Karpas-422 (cell line): ENCODE measurements at regions not wholly inside any gene's neighbourhood (a gene's known extent, or its start where the extent isn't known, plus 50 kb on each side); places are given as distances from the start of the nearest gene placed in this dataset.

Experiments
- DNase-seq: peaks from one replicate; pipeline ENCODE4 v3.0.0-alpha.2; 2015
- H2AFZ ChIP-seq: fragments of 200-600 bp; sonication (generic); 2 replicates; pipeline ENCODE4 v1.6.1; 2014; ENCODE audit warnings: antibody characterized with exemption, low read length, mixed read lengths
- H3K27ac ChIP-seq: fragments of 200-600 bp; sonication (generic); 2 replicates; pipeline ENCODE4 v1.5.1; 2014; ENCODE audit warnings: mild to moderate bottlenecking, low read length, moderate library complexity
- H3K27me3 ChIP-seq: fragments of 200-600 bp; sonication (generic); 2 replicates; pipeline ENCODE4 v1.6.1; 2014; ENCODE audit warnings: low read length, mixed read lengths
- H3K36me3 ChIP-seq: fragments of 200-600 bp; sonication (generic); 2 replicates; pipeline ENCODE4 v1.6.1; 2014; ENCODE audit warnings: low read length, mixed read lengths; ENCODE audit not compliant: insufficient read depth
- H3K4me1 ChIP-seq: fragments of 200-600 bp; sonication (generic); 2 replicates; pipeline ENCODE4 v1.6.1; 2014; ENCODE audit warnings: mild to moderate bottlenecking, low read length, mixed read lengths
- H3K4me2 ChIP-seq: fragments of 200-600 bp; sonication (generic); 2 replicates; pipeline ENCODE4 v1.6.1; 2014; ENCODE audit warnings: low read length, low read depth, mild to moderate bottlenecking; ENCODE audit not compliant: poor library complexity, severe bottlenecking
- H3K4me3 ChIP-seq: fragments of 200-600 bp; sonication (generic); 2 replicates; pipeline ENCODE4 v1.5.1; 2014; ENCODE audit warnings: mild to moderate bottlenecking, antibody characterized with exemption, low read length, mixed read lengths
- H3K79me2 ChIP-seq: fragments of 200-600 bp; sonication (generic); 2 replicates; pipeline ENCODE4 v1.6.1; 2014; ENCODE audit warnings: mild to moderate bottlenecking, low read length, mixed read lengths
- H3K9ac ChIP-seq: fragments of 200-600 bp; sonication (generic); 2 replicates; pipeline ENCODE4 v1.6.0; 2014; ENCODE audit warnings: low read length
- H3K9me2 ChIP-seq: fragments of 200-600 bp; sonication (generic), shearing (Covaris generic); replicated peaks from 2 replicates; pipeline ENCODE4 v1.6.0; 2014; ENCODE audit warnings: mild to moderate bottlenecking, low read length, moderate library complexity; ENCODE audit not compliant: insufficient read depth
- H3K9me3 ChIP-seq: fragments of 300-700, 200-600 bp; sonication (generic); 2 replicates; pipeline ENCODE4 v1.6.1; 2014; ENCODE audit warnings: low read length, mixed read lengths
- H4K20me1 ChIP-seq: fragments of 200-600 bp; sonication (generic); 2 replicates; pipeline ENCODE4 v1.6.1; 2014; ENCODE audit warnings: mild to moderate bottlenecking, antibody characterized with exemption, low read length, low read depth; ENCODE audit not compliant: insufficient read depth

DNA sequence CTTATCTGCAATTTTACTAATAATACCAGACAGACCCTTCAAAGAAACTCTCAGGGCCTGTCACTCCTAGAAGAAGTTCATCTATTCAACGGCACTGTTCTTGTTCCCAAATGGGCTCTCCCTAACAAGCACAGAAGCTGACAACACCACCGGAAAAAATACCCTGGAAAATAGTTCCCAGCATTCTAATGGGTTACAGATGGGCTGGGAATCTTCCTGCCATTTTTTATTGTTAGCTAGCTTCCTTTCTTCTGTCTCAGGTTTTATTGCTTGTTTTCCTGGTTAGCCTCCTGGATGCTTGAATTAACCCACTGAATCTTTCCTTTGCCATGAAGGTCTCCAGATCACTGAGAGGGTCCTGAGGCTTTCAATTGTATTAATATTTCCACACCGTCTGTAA is 689.8 kb upstream of the NRP1 start:
- Histone ChIP-seq H2AFZ (no peak overlapping the region), H3K9ac (no peak overlapping the region), H3K9me3 (peaks cover 23% of the 10 kb centered on the region), H3K9me2 (no peaks in the 10 kb centered on the region), H3K4me3 (no peak overlapping the region), H3K36me3 (no peaks in the 10 kb centered on the region), H3K27me3 (no peaks in the 10 kb centered on the region), H3K4me2 (no peak overlapping the region), H4K20me1 (no peaks in the 10 kb centered on the region), H3K27ac (no peak overlapping the region), H3K79me2 (no peaks in the 10 kb centered on the region), H3K4me1 (no peaks in the 10 kb centered on the region)
- no peak for DNase-seq

DNA sequence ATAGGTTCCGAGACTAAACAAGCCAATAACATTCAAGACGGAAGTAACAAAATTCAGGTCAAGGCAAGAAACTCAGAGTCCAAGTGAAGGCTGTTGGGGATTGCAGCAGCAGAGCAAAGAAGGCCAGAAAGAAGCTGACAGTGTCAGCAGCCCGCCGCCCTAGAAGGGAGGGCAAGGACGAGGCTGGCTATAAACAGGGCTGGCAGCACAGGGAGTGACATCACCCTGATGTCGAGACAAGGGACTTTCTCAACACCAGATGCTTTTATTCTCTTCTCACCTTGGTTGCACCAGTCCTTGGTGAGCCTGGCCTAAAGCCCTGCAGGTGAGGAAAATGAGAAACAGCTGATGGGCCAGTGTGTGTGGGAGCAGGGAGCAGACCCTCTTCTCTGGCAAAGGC is 687.7 kb upstream of the NRP1 start:
- Histone ChIP-seq H2AFZ (no peak overlapping the region), H3K79me2 (no peaks in the 10 kb centered on the region), H3K9me3 (peaks cover 10% of the 10 kb centered on the region), H3K4me3 (no peak overlapping the region), H3K27ac (no peak overlapping the region), H3K36me3 (no peaks in the 10 kb centered on the region), H3K27me3 (no peaks in the 10 kb centered on the region), H3K9ac (no peak overlapping the region), H3K4me2 (no peak overlapping the region), H3K4me1 (no peaks in the 10 kb centered on the region), H3K9me2 (no peaks in the 10 kb centered on the region), H4K20me1 (no peaks in the 10 kb centered on the region)
- no peak for DNase-seq

GRCh38 chr10:34018784-34019183 is 684.3 kb upstream of the NRP1 start:
- H3K4me1 ChIP-seq: no peaks in the 10 kb centered on the region
- H3K27ac ChIP-seq: no peak overlapping the region
- DNase-seq: no peak

DNA sequence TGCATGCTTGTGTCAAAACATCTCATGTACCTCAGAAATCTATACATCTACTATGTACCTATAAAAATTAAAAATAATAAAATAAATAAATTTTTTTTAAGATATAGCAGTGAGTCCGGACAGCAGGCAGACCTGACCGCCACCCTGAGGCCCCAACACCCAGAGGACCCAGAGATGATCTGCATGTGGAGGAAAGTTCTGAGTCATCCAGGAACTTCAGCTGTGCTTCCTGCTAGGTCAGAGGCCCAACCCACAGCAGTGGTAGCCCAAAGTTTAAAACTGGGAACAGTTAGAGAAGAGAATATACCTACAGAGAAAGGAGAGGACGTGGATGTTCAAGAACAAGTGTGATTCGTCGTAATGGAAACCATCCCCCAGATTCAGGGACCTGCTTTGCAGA is 683.7 kb upstream of the NRP1 start:
- H3K4me3 ChIP-seq: no peak overlapping the region
- no peaks in the 10 kb centered on the region for H3K79me2 ChIP-seq
- no peaks in the 10 kb centered on the region for H3K4me1 ChIP-seq
- H3K27ac ChIP-seq: no peak overlapping the region
- no peak overlapping the region for H2AFZ ChIP-seq
- no peaks in the 10 kb centered on the region for H3K27me3 ChIP-seq
- H3K9ac ChIP-seq: no peak overlapping the region
- no peak for DNase-seq
- no peaks in the 10 kb centered on the region; the same call in 1 of the 2 replicates for H3K9me3 ChIP-seq
- no peaks in the 10 kb centered on the region for H4K20me1 ChIP-seq
- no peak overlapping the region for H3K4me2 ChIP-seq
- H3K9me2 ChIP-seq: no peaks in the 10 kb centered on the region
- H3K36me3 ChIP-seq: no peaks in the 10 kb centered on the region

More at GRCh38 chr10:34018784-34019183, 684.3 kb upstream of the NRP1 start:
- Histone ChIP-seq H3K79me2 (no peaks in the 10 kb centered on the region), H3K4me2 (no peak overlapping the region), H2AFZ (no peak overlapping the region), H3K9me2 (no peaks in the 10 kb centered on the region), H4K20me1 (no peaks in the 10 kb centered on the region), H3K9me3 (no peaks in the 10 kb centered on the region; the same call in 1 of the 2 replicates), H3K27me3 (no peaks in the 10 kb centered on the region), H3K9ac (no peak overlapping the region), H3K36me3 (no peaks in the 10 kb centered on the region), H3K4me3 (no peak overlapping the region)

GRCh38 chr10:34017281-34017680 is 682.8 kb upstream of the NRP1 start:
- Histone ChIP-seq H3K27ac (no peak overlapping the region), H3K4me1 (no peaks in the 10 kb centered on the region), H3K79me2 (no peaks in the 10 kb centered on the region), H3K36me3 (no peaks in the 10 kb centered on the region), H3K9ac (no peak overlapping the region), H3K9me2 (no peaks in the 10 kb centered on the region), H4K20me1 (no peaks in the 10 kb centered on the region), H3K9me3 (no peaks in the 10 kb centered on the region; the same call in 1 of the 2 replicates), H3K27me3 (no peaks in the 10 kb centered on the region), H3K4me3 (no peak overlapping the region), H2AFZ (no peak overlapping the region), H3K4me2 (no peak overlapping the region)
- peak; percentile 49 for DNase-seq

- no peak overlapping the region for H3K9ac ChIP-seq
- H2AFZ ChIP-seq: no peak overlapping the region
- no peak overlapping the region for H3K4me2 ChIP-seq
- H3K4me3 ChIP-seq: no peak overlapping the region
- H4K20me1 ChIP-seq: no peaks in the 10 kb centered on the region
- no peak overlapping the region for H3K27ac ChIP-seq
- H3K4me1 ChIP-seq: no peaks in the 10 kb centered on the region
- DNase-seq: no peak
- H3K9me2 ChIP-seq: no peaks in the 10 kb centered on the region
- H3K36me3 ChIP-seq: no peaks in the 10 kb centered on the region
- no peaks in the 10 kb centered on the region for H3K79me2 ChIP-seq
- no peaks in the 10 kb centered on the region for H3K27me3 ChIP-seq
- no peaks in the 10 kb centered on the region; the same call in 1 of the 2 replicates for H3K9me3 ChIP-seq
Observed at GRCh38 chr10:34016576-34016975, 682.1 kb upstream of the NRP1 start.

- H3K9ac ChIP-seq: no peak overlapping the region
- no peak overlapping the region for H3K4me2 ChIP-seq
- no peaks in the 10 kb centered on the region for H3K36me3 ChIP-seq
- H3K79me2 ChIP-seq: no peaks in the 10 kb centered on the region
- H3K4me3 ChIP-seq: no peak overlapping the region
- no peaks in the 10 kb centered on the region for H3K9me2 ChIP-seq
- H3K4me1 ChIP-seq: no peaks in the 10 kb centered on the region
- no peak overlapping the region for H3K27ac ChIP-seq
- no peaks in the 10 kb centered on the region; the same call in 1 of the 2 replicates for H3K9me3 ChIP-seq
- no peak for DNase-seq
- H2AFZ ChIP-seq: no peak overlapping the region
- H3K27me3 ChIP-seq: no peaks in the 10 kb centered on the region
- H4K20me1 ChIP-seq: no peaks in the 10 kb centered on the region
Observed at GRCh38 chr10:34015700-34016099, 681.2 kb upstream of the NRP1 start.

- Histone ChIP-seq H3K4me1 (no peaks in the 10 kb centered on the region), H3K9me2 (no peaks in the 10 kb centered on the region), H3K79me2 (no peaks in the 10 kb centered on the region), H3K9ac (no peak overlapping the region), H3K27ac (no peak overlapping the region), H3K36me3 (no peaks in the 10 kb centered on the region), H4K20me1 (no peaks in the 10 kb centered on the region), H3K4me3 (no peak overlapping the region), H3K27me3 (no peaks in the 10 kb centered on the region), H3K9me3 (no peaks in the 10 kb centered on the region; the same call in 1 of the 2 replicates), H2AFZ (no peak overlapping the region), H3K4me2 (no peak overlapping the region)
- DNase-seq: no peak
Observed at GRCh38 chr10:34013235-34013634, 678.8 kb upstream of the NRP1 start.

GRCh38 chr10:34010891-34011290 is 676.4 kb upstream of the NRP1 start:
- no peak overlapping the region for H3K4me2 ChIP-seq
- no peak overlapping the region for H2AFZ ChIP-seq
- no peak overlapping the region for H3K9ac ChIP-seq
- no peaks in the 10 kb centered on the region; the same call in 1 of the 2 replicates for H3K9me3 ChIP-seq
- H3K9me2 ChIP-seq: no peaks in the 10 kb centered on the region
- DNase-seq: no peak
- no peak overlapping the region for H3K4me3 ChIP-seq
- H3K27ac ChIP-seq: no peak overlapping the region
- no peaks in the 10 kb centered on the region for H4K20me1 ChIP-seq
- no peaks in the 10 kb centered on the region for H3K79me2 ChIP-seq
- H3K4me1 ChIP-seq: no peaks in the 10 kb centered on the region
- H3K36me3 ChIP-seq: no peaks in the 10 kb centered on the region
- no peaks in the 10 kb centered on the region for H3K27me3 ChIP-seq
